Right lobe of liver (tissue), 6 donors: ENCODE measurements at regions not wholly inside any gene's neighbourhood (a gene's known extent, or its start where the extent isn't known, plus 50 kb on each side); places are given as distances from the start of the nearest gene placed in this dataset.

Experiments used
- ATAC-seq, 4 donors: fragments of 200-7000 bp; cut with Tn5 transposase; one replicate each; pipeline ENCODE4 v1.9.1; 2020; ENCODE audit warnings: mild to moderate bottlenecking in 4 of 4, moderate library complexity in 4 of 4
- DNase-seq, 3 donors: peaks; one replicate each; pipeline ENCODE4 v3.0.0-alpha.2; 2020
- H3K27ac ChIP-seq, 3 donors: fragments of 200-600 bp; one replicate each; pipeline ENCODE4 v1.8.0; 2022
- H3K27me3 ChIP-seq, 2 donors: fragments of 200-600 bp; one replicate each; pipeline ENCODE4 v1.8.0; 2022
- H3K36me3 ChIP-seq, 4 donors: fragments of 200-600 bp; sonication (generic) in 1 of 4; one replicate each; pipeline versions ENCODE4 v1.5.1 to v1.8.0; 2017 to 2022; ENCODE audit warnings: control low read depth in 1 of 4
- H3K4me1 ChIP-seq, 4 donors: fragments of 200-600 bp; sonication (generic) in 1 of 4; one replicate each; pipeline versions ENCODE4 v1.5.1 to v1.8.0; 2017 to 2022; ENCODE audit warnings: control low read depth in 1 of 4
- H3K4me3 ChIP-seq, 3 donors: fragments of 200-600 bp; one replicate each; pipeline ENCODE4 v1.8.0; 2022
- H3K9me3 ChIP-seq, 4 donors: fragments of 200-600 bp; sonication (generic) in 1 of 4; one replicate each; pipeline versions ENCODE4 v1.5.1 to v1.8.0; 2017 to 2022; ENCODE audit warnings: control low read depth in 1 of 4
- CTCF ChIP-seq, 4 donors: fragments of 200-600 bp in 3 of 4; fragments of 450-650 bp in 1 of 4; IDR thresholded peaks; one replicate each; pipeline versions ENCODE4 v1.5.1 to v1.8.0; 2016 to 2022; ENCODE audit warnings: antibody characterized with exemption in 4 of 4, mild to moderate bottlenecking in 2 of 4
- POLR2A ChIP-seq: fragments of 450-650 bp; IDR thresholded peaks from one replicate; pipeline ENCODE4 v1.6.1; 2017; ENCODE audit warnings: antibody characterized with exemption, mild to moderate bottlenecking
- WGBS: methylation state at CpG from one replicate; pipeline ENCODE4 v1.1.6; 2018; ENCODE audit warnings: low coverage, low lambda C conversion rate; ENCODE audit not compliant: insufficient coverage; ENCODE audit errors: missing lambda C conversion rate; 5-methylcytosine and 5-hydroxymethylcytosine counted together
- intact Hi-C, 2 donors: fragments of 100-400 bp; cut with DNase I; formaldehyde crosslinking; loops; one replicate each; pipeline versions ENCODE4 v1.11.2 to v1.14.1; 2022
- donor health status: DM: no; HTN: yes; CAD: no.
- donor health status: DM: no; HTN: no; CAD: no.
- donor health status: DM: no; HTN: no; CAD: no.
- donor health status: DM: no; HTN: yes; CAD: no.
- donor health status: DM: no; HTN: yes; CAD: no.

- Histone ChIP-seq H3K4me3 (no peak overlapping the region), H3K36me3 (no peaks in the 10 kb centered on the region), H3K9me3 (no peaks in the 10 kb centered on the region), H3K27me3 (no peaks in the 10 kb centered on the region), H3K4me1 (no peaks in the 10 kb centered on the region), H3K27ac (no peak overlapping the region)
- intact Hi-C loops, result no loop called here
- DNase-seq (no peak), ATAC-seq (no peak)
- WGBS, result 69% methylated on average over 4 of the region's 4 CpGs
- TF ChIP-seq POLR2A (no peak), CTCF (IDR thresholded peaks at IDR 0.05) (no peak)
Measured at GRCh38 chr13:34410678-34411077, 531.4 kb upstream of the NBEA start.

DNA sequence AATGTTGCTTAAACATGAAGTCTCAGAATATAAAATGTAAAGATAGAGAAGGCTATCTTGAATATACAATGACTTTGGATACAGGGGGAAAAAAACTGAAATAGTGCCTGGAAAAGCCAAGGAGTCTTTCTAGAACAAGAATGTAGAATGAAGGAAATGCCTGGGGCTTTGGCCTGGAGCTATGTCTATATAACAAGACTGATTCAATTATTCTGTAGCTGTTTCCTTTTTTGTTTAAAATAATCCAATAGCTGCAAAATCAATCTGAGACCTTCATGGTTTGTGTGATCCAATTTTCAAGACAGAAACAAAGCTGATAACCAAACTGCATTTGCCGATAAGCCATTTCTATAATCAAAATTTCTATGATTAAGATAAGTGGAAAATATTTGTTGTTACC is 530.9 kb upstream of the NBEA start:
- Histone ChIP-seq H3K36me3 (no peaks in the 10 kb centered on the region), H3K4me3 (no peak overlapping the region), H3K4me1 (no peaks in the 10 kb centered on the region), H3K27ac (no peak overlapping the region), H3K27me3 (no peaks in the 10 kb centered on the region), H3K9me3 (no peaks in the 10 kb centered on the region)
- ATAC-seq, result no peak
- intact Hi-C loops, result no loop called here
- TF ChIP-seq POLR2A (no peak), CTCF (IDR thresholded peaks at IDR 0.05) (no peak)
- no peak for DNase-seq
- 57% methylated on average over 1 of the region's 1 CpG for WGBS

GRCh38 chr13:34411894-34412293 is 530.2 kb upstream of the NBEA start:
- TF ChIP-seq CTCF (IDR thresholded peaks at IDR 0.05) (no peak), POLR2A (no peak)
- 39% methylated on average over 4 of the region's 4 CpGs for WGBS

GRCh38 chr13:34412295-34412694 is 529.8 kb upstream of the NBEA start:
- Histone ChIP-seq H3K27ac (no peak overlapping the region), H3K27me3 (no peaks in the 10 kb centered on the region), H3K4me3 (no peak overlapping the region), H3K9me3 (no peaks in the 10 kb centered on the region), H3K36me3 (no peaks in the 10 kb centered on the region), H3K4me1 (no peaks in the 10 kb centered on the region)
- no peak for DNase-seq
- intact Hi-C loops, result no loop called here
- no peak for ATAC-seq
- TF ChIP-seq POLR2A (no peak), CTCF (IDR thresholded peaks at IDR 0.05) (no peak)

More at GRCh38 chr13:34411894-34412293, 530.2 kb upstream of the NBEA start:
- DNase-seq (no peak), ATAC-seq (no peak)
- Histone ChIP-seq H3K27ac (no peak overlapping the region), H3K36me3 (no peaks in the 10 kb centered on the region), H3K9me3 (no peaks in the 10 kb centered on the region), H3K4me3 (no peak overlapping the region), H3K27me3 (no peaks in the 10 kb centered on the region), H3K4me1 (no peaks in the 10 kb centered on the region)
- intact Hi-C loops, result no loop called here

GRCh38 chr13:34412817-34413375 is 529.2 kb upstream of the NBEA start:
- Histone ChIP-seq H3K9me3 (no peaks in the 10 kb centered on the region), H3K27me3 (no peaks in the 10 kb centered on the region), H3K27ac (no peak overlapping the region), H3K36me3 (no peaks in the 10 kb centered on the region), H3K4me3 (no peak overlapping the region), H3K4me1 (no peaks in the 10 kb centered on the region)
- DNase-seq (no peak), ATAC-seq (no peak)
- TF ChIP-seq POLR2A (no peak), CTCF (IDR thresholded peaks at IDR 0.05) (no peak)
- WGBS, result 41% methylated on average over 2 of the region's 2 CpGs
- intact Hi-C loops, result no loop called here
